Large intestine (tissue), 3 donors: ENCODE measurements at regions not wholly inside any gene's neighbourhood (a gene's known extent, or its start where the extent isn't known, plus 50 kb on each side); places are given as distances from the start of the nearest gene placed in this dataset.

Experiments used
- DNase-seq, 2 donors: peaks; one replicate each; pipeline versions ENCODE4 v3.0.0 to v3.0.0-alpha.2; 2013
- H3K27ac ChIP-seq: one replicate; pipeline ENCODE4 v1.5.1; 2013; ENCODE audit warnings: low read length
- H3K27me3 ChIP-seq: 2 replicates; pipeline ENCODE4 v1.6.1; 2013; ENCODE audit warnings: low read length; ENCODE audit not compliant: control insufficient read depth, insufficient read depth
- H3K36me3 ChIP-seq: 2 replicates; pipeline ENCODE4 v1.6.1; 2013; ENCODE audit warnings: low read length; ENCODE audit not compliant: control insufficient read depth, insufficient read depth
- H3K4me1 ChIP-seq: one replicate; pipeline ENCODE4 v1.6.1; 2013; ENCODE audit warnings: low read length; ENCODE audit not compliant: control insufficient read depth, insufficient read depth
- H3K4me3 ChIP-seq: one replicate; pipeline ENCODE4 v1.5.1; 2013; ENCODE audit warnings: low read length
- H3K9me3 ChIP-seq: one replicate; pipeline ENCODE4 v1.6.1; 2013; ENCODE audit warnings: mild to moderate bottlenecking, low read depth, low read length, moderate library complexity; ENCODE audit not compliant: control insufficient read depth
- WGBS: methylation state at CpG from one replicate; pipeline ENCODE4 v1.1.5; 2013; ENCODE audit warnings: low lambda C conversion rate; ENCODE audit not compliant: insufficient coverage; 5-methylcytosine and 5-hydroxymethylcytosine counted together

GRCh38 chr16:6165330-6165979 is 1067.9 kb upstream of the EEF2KMT start:
- H3K27ac ChIP-seq, result no peak overlapping the region
- WGBS, result 33% methylated on average over 3 of the region's 11 CpGs
- no peaks in the 10 kb centered on the region for H3K27me3 ChIP-seq
- no peaks in the 10 kb centered on the region for H3K9me3 ChIP-seq
- H3K4me3 ChIP-seq, result no peak overlapping the region
- H3K36me3 ChIP-seq, result no peaks in the 10 kb centered on the region
- DNase-seq, result no peak
- H3K4me1 ChIP-seq, result no peaks in the 10 kb centered on the region

- WGBS, result no CpG with 5 or more reads among the region's 10 CpGs
- Histone ChIP-seq H3K36me3 (no peaks in the 10 kb centered on the region), H3K4me1 (no peaks in the 10 kb centered on the region), H3K9me3 (no peaks in the 10 kb centered on the region), H3K27ac (no peak overlapping the region), H3K4me3 (no peak overlapping the region), H3K27me3 (no peaks in the 10 kb centered on the region)
- no peak for DNase-seq
These were observed 1063.3 kb upstream of the EEF2KMT start for GRCh38 chr16:6160871-6161270.

- Histone ChIP-seq H3K36me3 (no peaks in the 10 kb centered on the region), H3K4me3 (no peak overlapping the region), H3K9me3 (no peaks in the 10 kb centered on the region), H3K27ac (no peak overlapping the region), H3K27me3 (no peaks in the 10 kb centered on the region), H3K4me1 (no peaks in the 10 kb centered on the region)
- WGBS, result 100% methylated on average over 1 of the region's 3 CpGs
- no peak for DNase-seq
These were observed 1062.7 kb upstream of the EEF2KMT start for GRCh38 chr16:6160303-6160702.

GRCh38 chr16:6157806-6158205 is 1060.2 kb upstream of the EEF2KMT start:
- H3K4me1 ChIP-seq, result no peaks in the 10 kb centered on the region
- WGBS, result no CpG with 5 or more reads among the region's 4 CpGs
- no peak for DNase-seq
- H3K4me3 ChIP-seq, result no peak overlapping the region
- no peak overlapping the region for H3K27ac ChIP-seq
- no peaks in the 10 kb centered on the region for H3K36me3 ChIP-seq
- H3K27me3 ChIP-seq, result no peaks in the 10 kb centered on the region
- no peaks in the 10 kb centered on the region for H3K9me3 ChIP-seq

GRCh38 chr16:6155271-6155670 is 1057.7 kb upstream of the EEF2KMT start:
- no peak overlapping the region for H3K27ac ChIP-seq
- H3K36me3 ChIP-seq, result no peaks in the 10 kb centered on the region
- no peak for DNase-seq
- H3K9me3 ChIP-seq, result no peaks in the 10 kb centered on the region
- H3K4me1 ChIP-seq, result no peaks in the 10 kb centered on the region
- no peak overlapping the region for H3K4me3 ChIP-seq
- no CpG with 5 or more reads among the region's 9 CpGs for WGBS
- H3K27me3 ChIP-seq, result no peaks in the 10 kb centered on the region

- no peaks in the 10 kb centered on the region for H3K36me3 ChIP-seq
- no peaks in the 10 kb centered on the region for H3K27me3 ChIP-seq
- H3K27ac ChIP-seq, result no peak overlapping the region
- no peaks in the 10 kb centered on the region for H3K9me3 ChIP-seq
- WGBS, result 100% methylated on average over 1 of the region's 5 CpGs
- no peak overlapping the region for H3K4me3 ChIP-seq
- DNase-seq, result no peak
- no peaks in the 10 kb centered on the region for H3K4me1 ChIP-seq
These were observed 1056.3 kb upstream of the EEF2KMT start for GRCh38 chr16:6153901-6154300.

- 90% methylated on average over 2 of the region's 10 CpGs for WGBS
- H3K4me1 ChIP-seq, result no peaks in the 10 kb centered on the region
- no peaks in the 10 kb centered on the region for H3K27me3 ChIP-seq
- no peaks in the 10 kb centered on the region for H3K9me3 ChIP-seq
- H3K4me3 ChIP-seq, result no peak overlapping the region
- H3K36me3 ChIP-seq, result no peaks in the 10 kb centered on the region
- no peak overlapping the region for H3K27ac ChIP-seq
- DNase-seq, result no peak
These were observed 1051.4 kb upstream of the EEF2KMT start for GRCh38 chr16:6149031-6149430.

- H3K36me3 ChIP-seq, result no peaks in the 10 kb centered on the region
- 83% methylated on average over 1 of the region's 2 CpGs for WGBS
- H3K4me1 ChIP-seq, result no peaks in the 10 kb centered on the region
- no peaks in the 10 kb centered on the region for H3K9me3 ChIP-seq
- H3K27me3 ChIP-seq, result no peaks in the 10 kb centered on the region
- DNase-seq, result no peak
- no peak overlapping the region for H3K27ac ChIP-seq
- H3K4me3 ChIP-seq, result no peak overlapping the region
These were observed 1050.8 kb upstream of the EEF2KMT start for GRCh38 chr16:6148361-6148760.

GRCh38 chr16:6146874-6147425 is 1049.4 kb upstream of the EEF2KMT start:
- Histone ChIP-seq H3K27ac (no peak overlapping the region), H3K4me1 (no peaks in the 10 kb centered on the region), H3K4me3 (no peak overlapping the region), H3K9me3 (no peaks in the 10 kb centered on the region), H3K27me3 (no peaks in the 10 kb centered on the region), H3K36me3 (no peaks in the 10 kb centered on the region)
- DNase-seq, result no peak
- no CpG with 5 or more reads among the region's 9 CpGs for WGBS

GRCh38 chr16:6146356-6146755 is 1048.8 kb upstream of the EEF2KMT start:
- no peak overlapping the region for H3K27ac ChIP-seq
- H3K27me3 ChIP-seq, result no peaks in the 10 kb centered on the region
- H3K4me3 ChIP-seq, result no peak overlapping the region
- no peaks in the 10 kb centered on the region for H3K36me3 ChIP-seq
- no peaks in the 10 kb centered on the region for H3K4me1 ChIP-seq
- WGBS, result no CpG with 5 or more reads among the region's 2 CpGs
- no peak for DNase-seq
- no peaks in the 10 kb centered on the region for H3K9me3 ChIP-seq

- WGBS, result no CpG with 5 or more reads among the region's 4 CpGs
- Histone ChIP-seq H3K4me3 (no peak overlapping the region), H3K27ac (no peak overlapping the region), H3K9me3 (no peaks in the 10 kb centered on the region), H3K27me3 (no peaks in the 10 kb centered on the region), H3K4me1 (no peaks in the 10 kb centered on the region), H3K36me3 (no peaks in the 10 kb centered on the region)
- DNase-seq, result no peak
These were observed 1046.9 kb upstream of the EEF2KMT start for GRCh38 chr16:6144463-6144862.
